Kidney tubule cell (primary cell): ENCODE measurements at regions not wholly inside any gene's neighbourhood (a gene's known extent, or its start where the extent isn't known, plus 50 kb on each side); places are given as distances from the start of the nearest gene placed in this dataset.

Source experiments
- DNase-seq: peaks from one replicate; pipeline ENCODE4 v3.0.0-alpha.2; 2018; ENCODE audit warnings: low spot score

GRCh38 chr12:88417531-88417930, 162.7 kb downstream of the KITLG start:
- no peak for DNase-seq

DNA sequence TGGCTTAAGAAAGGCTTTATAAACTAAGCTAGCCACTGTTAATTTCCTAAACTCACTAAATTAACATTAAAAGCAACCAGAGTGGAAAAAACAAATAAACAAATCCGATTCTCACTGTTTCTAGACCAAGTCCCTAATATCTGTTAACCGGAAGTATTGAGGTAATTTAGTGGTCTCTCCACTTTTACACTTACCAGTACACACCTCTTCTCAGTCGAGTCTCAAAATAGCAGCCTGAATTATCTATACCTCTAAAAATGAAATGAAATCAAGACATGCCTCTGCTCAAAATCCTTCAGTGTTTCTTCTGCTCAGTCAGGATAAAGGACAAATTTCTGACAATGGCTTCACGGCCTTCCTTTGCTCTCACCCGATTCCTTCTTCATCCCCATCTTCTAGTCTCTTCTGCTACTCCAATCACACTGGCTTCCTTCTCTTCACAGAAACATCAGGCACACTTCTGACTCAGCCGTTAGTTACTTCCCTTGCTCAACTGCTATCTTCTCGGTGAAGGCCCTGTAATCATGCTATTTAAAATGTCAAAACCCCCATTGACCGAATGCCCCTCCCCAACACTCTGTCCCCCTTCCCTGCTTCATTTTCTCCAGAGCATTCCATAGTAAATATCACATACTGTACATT, 161.3 kb downstream of the KITLG start:
- DNase-seq = no peak

GRCh38 chr12:88419794-88420193, 160.5 kb downstream of the KITLG start:
- DNase-seq = peak; percentile 50

DNA sequence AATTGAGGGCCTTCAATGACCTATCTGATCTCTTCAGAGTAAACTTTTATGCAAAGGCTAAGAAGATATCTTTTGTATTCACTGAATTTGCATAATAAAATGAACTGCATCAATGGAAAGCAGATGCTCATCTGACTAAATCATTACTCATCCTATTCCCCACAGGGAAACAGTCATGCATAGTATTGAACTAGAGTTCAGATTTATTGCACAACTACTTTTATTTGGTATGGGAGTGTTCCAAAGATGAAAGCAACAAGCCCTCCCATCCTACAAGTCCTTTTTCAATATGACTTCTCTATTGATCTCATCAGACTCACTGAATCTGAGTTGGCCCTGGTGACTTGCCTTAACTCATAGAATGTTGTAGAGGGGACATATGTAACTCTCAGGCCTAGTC, 159.8 kb downstream of the KITLG start:
- peak; percentile 78 for DNase-seq

DNA sequence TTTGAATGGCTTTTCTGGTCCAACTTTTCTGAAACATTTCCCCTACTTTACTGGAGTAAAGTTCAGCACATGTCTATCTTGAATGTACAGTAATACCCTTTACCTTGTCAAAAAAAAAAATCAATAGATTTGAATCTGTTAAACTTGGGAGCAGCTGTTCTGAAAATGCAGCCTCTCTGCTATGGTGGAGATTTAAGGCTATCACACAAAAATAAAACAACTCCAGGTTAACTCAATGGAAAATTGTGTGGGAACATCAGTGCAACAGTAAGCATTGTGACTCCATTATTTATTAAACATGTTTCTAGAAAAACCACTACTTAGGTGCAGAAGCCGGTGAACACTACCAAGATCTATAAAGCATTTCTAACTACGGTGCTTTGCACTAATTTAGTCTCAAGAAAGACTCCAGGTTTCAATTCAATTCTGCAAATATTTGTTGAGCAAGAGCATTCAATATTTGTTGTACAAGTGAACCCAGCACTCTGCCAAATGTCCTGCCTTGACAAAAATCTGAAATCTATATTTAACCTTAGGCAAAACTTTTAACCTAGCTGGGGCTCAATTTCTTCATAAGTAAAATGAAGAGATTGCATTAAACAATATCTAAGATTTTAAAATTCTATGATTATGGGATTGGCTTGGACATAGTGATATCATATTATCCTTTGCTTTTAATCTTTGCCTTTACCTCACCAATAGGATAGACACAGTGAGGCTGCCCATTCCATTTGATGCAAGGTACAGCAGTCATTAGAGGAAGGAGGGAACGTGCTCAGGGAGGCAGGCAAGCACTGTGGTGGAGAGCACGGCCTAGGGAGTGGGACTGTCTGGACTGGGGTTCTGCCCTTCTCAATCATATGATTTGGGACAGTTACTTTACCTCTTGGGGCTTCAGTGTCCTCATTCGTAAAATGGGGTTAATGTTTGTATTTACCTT, 155.2 kb downstream of the KITLG start:
- no peak for DNase-seq

GRCh38 chr12:88428350-88428749, 151.9 kb downstream of the KITLG start:
- DNase-seq = no peak

DNA sequence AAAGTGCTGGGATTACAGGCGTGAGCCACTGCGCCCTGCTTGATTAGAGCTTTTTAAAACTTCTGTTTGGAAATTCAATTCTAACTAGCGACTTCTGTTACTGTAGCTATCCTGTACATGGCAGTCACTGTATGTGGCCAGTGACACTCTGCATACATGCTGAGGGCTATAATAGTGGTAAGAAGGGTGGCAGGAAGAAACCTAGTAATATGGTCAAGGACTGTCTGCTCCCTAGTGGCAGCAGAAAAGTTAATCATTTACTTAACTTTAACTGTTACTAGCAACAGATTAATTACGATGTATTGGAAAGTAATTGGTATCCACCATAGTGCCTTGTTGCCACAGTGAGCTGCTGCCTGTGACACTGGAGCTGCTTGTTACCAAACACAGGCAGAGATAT, 149.0 kb downstream of the KITLG start:
- peak; percentile 6 for DNase-seq

DNA sequence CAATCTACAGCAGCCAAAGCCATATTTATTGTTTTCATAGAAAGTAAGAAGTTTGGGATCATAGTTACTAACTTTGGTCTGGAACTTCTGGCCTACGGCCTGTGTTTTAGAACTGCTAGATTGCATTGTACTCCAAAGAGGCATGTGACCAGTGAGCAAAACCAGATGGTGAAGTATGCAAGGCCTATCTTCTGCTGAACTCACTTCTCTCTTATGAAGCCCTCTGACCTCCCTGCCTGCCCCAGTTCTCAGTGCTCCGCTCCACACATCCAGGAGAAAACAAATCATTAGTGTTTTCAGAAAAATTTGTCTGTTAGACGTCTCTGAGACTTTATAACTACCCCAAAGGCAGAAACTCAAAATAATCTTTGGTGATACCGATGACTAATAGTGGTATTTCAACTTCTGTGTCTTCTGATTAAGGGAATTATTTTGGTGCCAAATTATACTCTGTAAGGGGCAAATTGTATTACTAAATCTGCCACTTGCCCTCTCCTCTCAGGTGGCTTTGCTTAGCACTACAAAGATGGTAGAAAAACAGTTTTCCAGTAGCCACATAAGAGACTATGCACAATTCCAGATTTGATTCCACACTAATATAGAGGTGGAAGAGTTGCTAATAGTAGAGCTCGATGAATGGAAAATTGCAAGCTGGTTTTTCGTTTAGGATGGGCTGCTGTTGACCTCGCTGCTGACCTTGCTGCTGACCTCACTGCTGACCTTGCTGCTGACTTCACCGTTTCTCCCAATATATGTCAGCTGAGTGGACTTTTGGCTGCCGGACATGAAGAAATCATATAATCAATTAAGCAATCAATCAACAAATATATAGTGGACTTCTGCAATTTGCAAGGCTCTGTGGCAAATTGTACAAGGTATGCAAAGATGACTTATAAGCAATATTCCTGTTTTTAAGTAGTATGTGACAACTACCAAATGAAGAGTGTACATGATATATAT, 147.5 kb downstream of the KITLG start:
- no peak for DNase-seq

DNA sequence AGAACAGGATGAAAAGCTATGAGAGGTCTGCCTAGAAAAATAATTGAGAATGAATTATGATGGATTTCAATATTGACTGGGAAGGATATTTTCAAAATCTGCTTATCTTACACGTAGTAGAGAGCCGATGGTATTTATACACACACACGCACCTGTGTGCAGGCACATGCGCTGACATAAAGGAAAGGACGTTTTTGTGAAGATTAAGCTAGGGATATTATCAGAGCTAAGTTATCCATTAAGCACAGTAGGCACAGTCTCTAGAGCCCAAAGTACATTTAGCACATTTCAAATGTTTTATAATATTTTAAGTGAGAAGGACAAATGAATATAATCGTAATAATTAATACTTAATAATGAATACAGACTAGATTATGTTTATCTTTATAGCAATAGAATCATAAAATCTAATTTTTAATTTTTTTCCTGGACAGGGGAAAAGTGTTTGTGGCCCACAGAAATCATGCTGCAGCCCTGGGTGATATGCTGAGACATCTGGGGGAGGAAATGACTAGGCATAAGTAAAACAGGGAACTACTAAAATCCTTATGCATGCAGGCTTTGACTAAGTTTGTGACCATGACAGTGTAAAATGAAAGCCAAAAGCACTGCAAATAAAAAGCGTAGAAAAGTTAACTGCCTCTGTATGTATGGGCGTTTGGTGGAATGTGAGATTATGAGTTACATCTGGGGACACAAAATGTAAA, 146.1 kb downstream of the KITLG start:
- peak; percentile 28 for DNase-seq

GRCh38 chr12:88435334-88436076, 144.8 kb downstream of the KITLG start:
- no peak for DNase-seq

GRCh38 chr12:88437226-88437625, 143.0 kb downstream of the KITLG start:
- DNase-seq = no peak
